ENCODE measurements at regions not wholly inside any gene's neighbourhood (a gene's known extent, or its start where the extent isn't known, plus 50 kb on each side); places are given as distances from the start of the nearest gene placed in this dataset.
A peak's percentile ranks its signal among the peaks of the same experiment; 100 is the strongest.

- TF ChIP-seq CTCF (IDR thresholded peaks at IDR 0.05; ENCODE audit: control extremely low read depth in 1 of 3, insufficient read depth in 1 of 3, low read depth in 1 of 3, low read length in 3 of 3) (peak in 2 of 3 experiments; percentile 9 to 22; a peak in 2 of 4 replicates), POLR2A (IDR thresholded peaks at IDR 0.05; ENCODE audit: control extremely low read depth in 1 of 2, low read depth in 2 of 2, low read length in 2 of 2) (no peak), BCL11A (IDR thresholded peaks at IDR 0.05; ENCODE audit: low read depth in 2 of 2, low read length in 2 of 2) (no peak), EP300 (IDR thresholded peaks at IDR 0.05; ENCODE audit: borderline replicate concordance in 1 of 2, low read depth in 2 of 2, low read length in 2 of 2) (no peak), HDAC2 (IDR thresholded peaks at IDR 0.05; ENCODE audit: borderline replicate concordance in 1 of 2, low read depth in 2 of 2, low read length in 2 of 2) (no peak), BRCA1 (IDR thresholded peaks at IDR 0.05; ENCODE audit: low read depth, low read length) (no peak), MAFK (IDR thresholded peaks at IDR 0.05; ENCODE audit: low read depth, low read length) (no peak)
Observed at GRCh38 chr3:36312351-36312750, 68.0 kb upstream of the STAC start.

Measured in H1 (cell line).